ENCODE measurements at regions not wholly inside any gene's neighbourhood (a gene's known extent, or its start where the extent isn't known, plus 50 kb on each side); places are given as distances from the start of the nearest gene placed in this dataset.

- Mint-ChIP-seq H3K4me3 (no peak overlapping the region), H3K4me1 (no peaks in the 10 kb centered on the region), H3K27ac (no peak overlapping the region), H3K36me3 (peaks cover under 1% of the 10 kb centered on the region), H3K9me3 (no peaks in the 10 kb centered on the region)
- ATAC-seq (no peak), DNase-seq (ENCODE audit: low spot score in 2 of 2) (no peak)
Measured at GRCh38 chr3:44013967-44014366, 227.7 kb upstream of the TOPAZ1 start.

GRCh38 chr3:44015170-44015569 is 226.5 kb upstream of the TOPAZ1 start:
- DNase-seq (ENCODE audit: low spot score in 2 of 2) (no peak), ATAC-seq (no peak)
- H3K27ac Mint-ChIP-seq, result no peak overlapping the region
- no peak overlapping the region for H3K4me3 Mint-ChIP-seq
- H3K36me3 Mint-ChIP-seq, result no peaks in the 10 kb centered on the region
- no peaks in the 10 kb centered on the region for H3K4me1 Mint-ChIP-seq
- H3K9me3 Mint-ChIP-seq, result no peaks in the 10 kb centered on the region

DNA sequence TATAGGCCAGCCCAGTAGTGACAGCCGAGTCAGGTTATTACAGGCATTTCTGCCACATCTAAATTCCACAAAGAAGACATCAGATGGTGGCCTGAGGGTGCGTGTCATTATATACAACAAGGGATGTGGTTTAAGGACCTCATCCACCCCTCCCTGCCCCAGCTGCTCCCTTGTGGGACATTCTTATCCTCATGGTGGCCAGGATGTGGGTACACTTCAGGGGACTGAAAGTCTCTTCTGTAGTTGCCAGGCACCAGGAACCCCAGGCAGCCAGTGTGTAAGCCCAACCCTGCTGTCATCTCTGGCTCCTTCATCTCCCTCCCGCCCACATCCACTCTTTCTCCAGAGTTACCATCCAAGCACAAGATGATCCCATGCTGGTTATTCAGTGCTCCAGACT is 224.9 kb upstream of the TOPAZ1 start:
- no peak overlapping the region for H3K4me3 Mint-ChIP-seq
- H3K4me1 Mint-ChIP-seq, result no peaks in the 10 kb centered on the region
- no peaks in the 10 kb centered on the region for H3K9me3 Mint-ChIP-seq
- ATAC-seq (peak; percentile 55), DNase-seq (ENCODE audit: low spot score in 2 of 2) (no peak)
- no peak overlapping the region for H3K27ac Mint-ChIP-seq
- no peaks in the 10 kb centered on the region for H3K36me3 Mint-ChIP-seq

DNA sequence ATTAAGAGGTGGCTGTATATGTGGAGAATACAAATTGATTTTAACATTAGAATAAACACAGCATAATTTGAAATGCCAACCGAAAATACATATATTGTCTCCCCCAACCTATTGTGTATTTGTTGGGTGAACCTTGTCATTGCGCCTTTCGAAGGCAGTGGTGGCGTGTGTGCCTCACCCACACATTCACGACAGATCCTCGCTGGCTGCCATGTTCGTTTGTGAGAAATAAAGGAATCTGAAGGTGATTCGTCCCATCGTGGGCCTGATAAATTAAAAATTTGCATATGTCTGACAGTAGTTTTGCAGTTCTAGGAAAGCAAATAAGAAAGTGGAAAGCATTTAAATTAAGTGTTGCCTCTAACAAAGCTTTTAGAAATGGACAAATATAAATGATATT is 222.8 kb upstream of the TOPAZ1 start:
- no peaks in the 10 kb centered on the region for H3K36me3 Mint-ChIP-seq
- ATAC-seq (no peak), DNase-seq (ENCODE audit: low spot score in 2 of 2) (no peak)
- H3K27ac Mint-ChIP-seq, result no peak overlapping the region
- no peaks in the 10 kb centered on the region for H3K9me3 Mint-ChIP-seq
- no peaks in the 10 kb centered on the region for H3K4me1 Mint-ChIP-seq
- no peak overlapping the region for H3K4me3 Mint-ChIP-seq

- H3K9me3 Mint-ChIP-seq, result no peaks in the 10 kb centered on the region
- no peak overlapping the region for H3K27ac Mint-ChIP-seq
- no peak overlapping the region for H3K4me3 Mint-ChIP-seq
- no peaks in the 10 kb centered on the region for H3K4me1 Mint-ChIP-seq
- H3K36me3 Mint-ChIP-seq, result no peaks in the 10 kb centered on the region
- DNase-seq (ENCODE audit: low spot score in 2 of 2) (no peak), ATAC-seq (no peak)
Measured at GRCh38 chr3:44019736-44020135, 221.9 kb upstream of the TOPAZ1 start.

DNA sequence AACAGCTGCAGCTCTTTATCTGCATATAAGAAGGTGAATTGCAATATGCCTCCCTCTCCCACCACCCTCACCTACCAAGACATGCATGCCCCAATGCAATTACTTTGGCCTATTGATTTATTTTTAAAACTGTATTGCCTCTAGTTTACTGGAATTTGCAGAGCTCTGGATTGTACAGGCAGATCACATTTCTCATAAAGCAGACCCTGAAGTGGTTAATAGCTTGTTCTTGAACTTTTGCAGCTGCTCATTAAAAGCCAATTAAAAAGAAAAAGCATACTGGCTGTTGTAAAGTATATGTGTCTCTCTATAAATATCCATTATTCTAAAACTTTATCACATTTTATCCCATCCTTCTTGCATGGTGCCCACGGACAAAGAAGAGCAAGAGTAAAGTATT is 221.5 kb upstream of the TOPAZ1 start:
- H3K27ac Mint-ChIP-seq, result no peak overlapping the region
- ATAC-seq, result no peak
- H3K36me3 Mint-ChIP-seq, result no peaks in the 10 kb centered on the region
- H3K4me1 Mint-ChIP-seq, result no peaks in the 10 kb centered on the region
- H3K9me3 Mint-ChIP-seq, result no peaks in the 10 kb centered on the region
- no peak overlapping the region for H3K4me3 Mint-ChIP-seq
- no peak for DNase-seq (ENCODE audit: low spot score in 2 of 2)

GRCh38 chr3:44021651-44022594 is 219.8 kb upstream of the TOPAZ1 start:
- no peak overlapping the region for H3K27ac Mint-ChIP-seq
- DNase-seq (ENCODE audit: low spot score in 2 of 2) (no peak), ATAC-seq (no peak)
- no peak overlapping the region for H3K4me3 Mint-ChIP-seq
- no peaks in the 10 kb centered on the region for H3K36me3 Mint-ChIP-seq
- H3K4me1 Mint-ChIP-seq, result no peaks in the 10 kb centered on the region
- H3K9me3 Mint-ChIP-seq, result no peaks in the 10 kb centered on the region

GRCh38 chr3:44023961-44024593 is 217.6 kb upstream of the TOPAZ1 start:
- ATAC-seq (no peak), DNase-seq (ENCODE audit: low spot score in 2 of 2) (no peak)
- no peaks in the 10 kb centered on the region for H3K36me3 Mint-ChIP-seq

GRCh38 chr3:44026220-44026865 is 215.3 kb upstream of the TOPAZ1 start:
- Mint-ChIP-seq H3K36me3 (no peaks in the 10 kb centered on the region), H3K4me3 (no peak overlapping the region), H3K9me3 (no peaks in the 10 kb centered on the region), H3K4me1 (no peaks in the 10 kb centered on the region), H3K27ac (no peak overlapping the region)
- DNase-seq (ENCODE audit: low spot score in 2 of 2), result no peak
- ATAC-seq, result no peak

More at GRCh38 chr3:44023961-44024593, 217.6 kb upstream of the TOPAZ1 start:
- no peaks in the 10 kb centered on the region for H3K9me3 Mint-ChIP-seq
- H3K4me1 Mint-ChIP-seq, result no peaks in the 10 kb centered on the region
- H3K4me3 Mint-ChIP-seq, result no peak overlapping the region
- no peak overlapping the region for H3K27ac Mint-ChIP-seq

DNA sequence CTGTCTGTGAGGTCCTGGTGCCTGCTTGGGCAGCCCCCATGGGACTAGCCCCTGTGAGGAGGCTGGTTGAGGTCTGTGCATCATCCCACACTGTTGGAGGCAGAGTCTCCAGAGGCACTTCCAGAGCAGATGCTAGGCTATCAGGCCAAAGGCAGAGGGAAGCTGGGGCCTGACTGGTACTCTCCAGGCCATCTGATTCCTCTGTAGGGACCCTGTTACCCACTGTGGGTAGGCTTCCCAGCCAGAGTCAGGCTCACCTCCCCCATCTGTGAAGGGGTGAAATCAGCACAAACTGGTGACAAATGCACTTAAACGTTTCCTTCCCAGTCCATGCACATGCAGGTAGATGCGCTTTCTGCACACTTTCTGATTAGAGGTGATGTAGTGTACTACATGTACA is 212.6 kb upstream of the TOPAZ1 start:
- DNase-seq (ENCODE audit: low spot score in 2 of 2), result no peak
- H3K36me3 Mint-ChIP-seq, result no peaks in the 10 kb centered on the region
- no peaks in the 10 kb centered on the region for H3K9me3 Mint-ChIP-seq
- H3K4me3 Mint-ChIP-seq, result no peak overlapping the region
- H3K27ac Mint-ChIP-seq, result no peak overlapping the region
- no peak for ATAC-seq
- H3K4me1 Mint-ChIP-seq, result no peaks in the 10 kb centered on the region

GRCh38 chr3:44030285-44030684 is 211.4 kb upstream of the TOPAZ1 start:
- ATAC-seq (no peak), DNase-seq (ENCODE audit: low spot score in 2 of 2) (no peak)
- Mint-ChIP-seq H3K27ac (no peak overlapping the region), H3K4me1 (no peaks in the 10 kb centered on the region), H3K36me3 (no peaks in the 10 kb centered on the region), H3K4me3 (no peak overlapping the region), H3K9me3 (no peaks in the 10 kb centered on the region)

DNA sequence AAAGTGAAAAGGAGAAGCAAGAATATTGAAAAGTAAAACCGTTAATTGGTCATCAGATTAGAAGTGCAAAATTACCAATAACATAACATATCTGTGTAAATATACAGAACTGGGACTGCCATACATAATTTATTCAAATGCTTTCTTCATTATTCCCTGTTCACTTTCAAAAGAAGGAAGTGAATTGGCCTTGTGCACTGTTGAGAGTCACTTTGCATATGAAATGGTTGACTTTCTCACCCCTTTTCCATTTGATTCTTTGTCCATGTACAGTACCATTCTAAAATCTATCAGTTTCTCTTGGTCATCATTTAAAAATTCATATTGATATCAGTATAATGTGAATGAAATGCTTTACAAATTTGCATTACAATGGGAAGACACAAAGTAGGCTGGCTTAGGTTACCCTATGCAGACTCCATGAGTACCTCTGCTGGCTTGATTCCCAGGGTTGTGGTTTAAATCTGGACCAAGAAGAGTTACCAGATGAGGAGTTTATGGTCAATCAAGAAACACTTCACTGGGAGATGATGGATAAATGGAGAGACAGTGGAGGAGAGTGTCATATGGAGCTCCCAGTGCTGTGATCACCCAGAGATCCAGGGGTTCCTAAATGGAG is 210.9 kb upstream of the TOPAZ1 start:
- H3K4me3 Mint-ChIP-seq, result no peak overlapping the region
- H3K9me3 Mint-ChIP-seq, result no peaks in the 10 kb centered on the region
- no peak for DNase-seq (ENCODE audit: low spot score in 2 of 2)
- H3K36me3 Mint-ChIP-seq, result no peaks in the 10 kb centered on the region
- no peak overlapping the region for H3K27ac Mint-ChIP-seq
- no peaks in the 10 kb centered on the region for H3K4me1 Mint-ChIP-seq
- ATAC-seq, result no peak

DNA sequence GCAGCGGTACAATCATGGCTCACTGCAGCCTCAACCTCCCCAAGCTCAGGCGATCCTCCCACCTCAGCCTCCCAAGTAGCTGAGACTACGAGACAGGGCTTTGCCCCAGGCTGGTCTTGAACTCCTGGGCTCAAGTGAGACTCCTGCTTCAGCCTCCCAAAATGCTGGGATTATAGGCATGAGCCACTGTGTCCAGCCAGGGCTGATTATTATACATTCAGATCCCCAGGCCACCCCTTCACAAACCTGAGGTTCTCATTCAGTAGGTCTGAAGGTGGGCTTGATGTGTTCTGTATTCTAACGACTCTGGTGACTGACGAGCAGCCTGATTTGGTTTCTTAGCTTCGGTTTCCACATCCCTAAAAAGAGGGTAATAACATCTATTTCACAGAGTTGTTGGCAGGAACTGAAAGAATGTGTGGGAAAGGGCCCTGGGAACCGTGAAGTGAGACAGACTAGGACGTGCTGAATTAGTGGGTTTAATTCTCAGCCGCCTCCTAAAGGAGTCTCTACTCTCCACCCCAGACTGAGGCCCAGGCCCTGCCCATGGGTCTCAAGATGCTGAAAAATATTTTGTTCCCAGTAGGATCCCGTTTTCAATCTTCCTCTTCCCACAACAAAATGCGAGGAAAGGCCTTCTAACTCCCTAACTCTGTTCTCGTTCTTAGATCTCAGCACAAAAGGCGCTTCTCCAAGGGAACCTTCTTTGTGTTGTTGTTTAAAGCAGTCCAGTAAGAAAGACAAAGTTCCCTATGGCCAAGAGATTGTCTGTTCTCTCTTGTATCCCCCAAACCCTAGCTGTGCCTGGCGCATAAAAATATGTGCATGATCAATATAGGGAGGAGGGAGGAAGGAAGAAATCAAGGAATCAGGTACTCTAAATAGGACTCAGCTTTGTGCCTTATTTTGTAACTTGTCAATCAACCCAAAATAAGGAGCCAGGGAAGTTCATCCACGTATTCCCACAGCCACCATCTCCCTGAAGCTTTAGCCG is 210.0 kb upstream of the TOPAZ1 start:
- DNase-seq (ENCODE audit: low spot score in 2 of 2) (no peak), ATAC-seq (no peak)
- no peaks in the 10 kb centered on the region for H3K4me1 Mint-ChIP-seq
- no peak overlapping the region for H3K4me3 Mint-ChIP-seq
- no peaks in the 10 kb centered on the region for H3K36me3 Mint-ChIP-seq
- no peaks in the 10 kb centered on the region for H3K9me3 Mint-ChIP-seq
- H3K27ac Mint-ChIP-seq, result no peak overlapping the region

- H3K36me3 Mint-ChIP-seq, result no peaks in the 10 kb centered on the region
- no peak overlapping the region for H3K4me3 Mint-ChIP-seq
- DNase-seq (ENCODE audit: low spot score in 2 of 2) (no peak), ATAC-seq (no peak)
- no peak overlapping the region for H3K27ac Mint-ChIP-seq
- H3K9me3 Mint-ChIP-seq, result no peaks in the 10 kb centered on the region
- H3K4me1 Mint-ChIP-seq, result no peaks in the 10 kb centered on the region
Measured at GRCh38 chr3:44032487-44032886, 209.2 kb upstream of the TOPAZ1 start.
